ENCODE measurements at regions not wholly inside any gene's neighbourhood (a gene's known extent, or its start where the extent isn't known, plus 50 kb on each side); places are given as distances from the start of the nearest gene placed in this dataset.

DNA sequence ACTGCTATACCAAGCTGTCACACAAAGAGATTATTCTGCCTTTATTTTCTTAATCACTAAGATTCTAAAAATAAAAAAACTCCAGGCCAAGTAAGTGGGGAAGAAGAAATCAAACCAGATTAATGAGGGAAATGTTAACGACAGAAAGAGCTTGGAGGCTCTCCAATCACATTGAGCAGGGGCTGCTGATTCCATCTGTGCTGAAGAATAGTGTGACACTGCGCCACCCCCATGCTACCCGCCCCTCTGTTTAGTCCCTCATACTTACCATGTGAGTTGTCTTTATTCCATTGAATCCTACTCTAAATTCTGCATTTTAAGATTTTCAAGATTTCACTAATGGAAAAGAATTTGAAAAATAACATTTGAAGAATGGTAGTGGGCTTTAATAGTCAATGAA lies 998.0 kb upstream of the CDH2 start (continued):
- no peak for TF ChIP-seq RFX5 (IDR thresholded peaks at IDR 0.05)

DNA sequence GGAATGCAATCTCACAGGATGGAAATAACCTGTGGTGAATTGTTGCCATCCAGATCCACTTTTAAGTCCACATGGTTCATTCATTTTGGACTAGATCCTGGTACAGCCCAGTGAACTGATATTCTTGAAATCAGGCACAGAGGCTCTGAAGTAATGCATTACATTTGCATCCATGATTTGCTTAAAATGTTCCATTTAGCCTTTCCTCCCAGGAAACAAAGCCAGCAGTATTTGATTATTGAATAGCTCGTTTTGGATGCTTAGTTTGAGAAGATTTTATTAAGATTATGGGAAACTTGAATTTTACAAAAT lies 995.8 kb upstream of the CDH2 start:
- 0 out of 3 replicates have a peak overlapping the region, but pooled peaks have one; percentile 2 for H3K4me2 ChIP-seq
- WGBS (ENCODE audit: missing lambda C conversion rate) = 36% methylated on average over 1 of the region's 1 CpG
- H3K4me1 ChIP-seq = peaks cover 5% of the 10 kb centered on the region; the same call in 2 of the 3 replicates
- no peak overlapping the region for H3K27ac ChIP-seq
- TF ChIP-seq EHMT2 (IDR thresholded peaks at IDR 0.05; ENCODE audit: low read depth) = no peak
- no peaks in the 10 kb centered on the region for H3K9me3 ChIP-seq
- no peak for DNase-seq (ENCODE audit: low read depth in 1 of 2, low spot score in 1 of 2)
- CTCF ChIA-PET = no interaction called here
- no peak overlapping the region for H3K4me3 ChIP-seq
- no peak for ATAC-seq
- FAIRE-seq = no peak
- POLR2A ChIA-PET = no interaction called here

DNA sequence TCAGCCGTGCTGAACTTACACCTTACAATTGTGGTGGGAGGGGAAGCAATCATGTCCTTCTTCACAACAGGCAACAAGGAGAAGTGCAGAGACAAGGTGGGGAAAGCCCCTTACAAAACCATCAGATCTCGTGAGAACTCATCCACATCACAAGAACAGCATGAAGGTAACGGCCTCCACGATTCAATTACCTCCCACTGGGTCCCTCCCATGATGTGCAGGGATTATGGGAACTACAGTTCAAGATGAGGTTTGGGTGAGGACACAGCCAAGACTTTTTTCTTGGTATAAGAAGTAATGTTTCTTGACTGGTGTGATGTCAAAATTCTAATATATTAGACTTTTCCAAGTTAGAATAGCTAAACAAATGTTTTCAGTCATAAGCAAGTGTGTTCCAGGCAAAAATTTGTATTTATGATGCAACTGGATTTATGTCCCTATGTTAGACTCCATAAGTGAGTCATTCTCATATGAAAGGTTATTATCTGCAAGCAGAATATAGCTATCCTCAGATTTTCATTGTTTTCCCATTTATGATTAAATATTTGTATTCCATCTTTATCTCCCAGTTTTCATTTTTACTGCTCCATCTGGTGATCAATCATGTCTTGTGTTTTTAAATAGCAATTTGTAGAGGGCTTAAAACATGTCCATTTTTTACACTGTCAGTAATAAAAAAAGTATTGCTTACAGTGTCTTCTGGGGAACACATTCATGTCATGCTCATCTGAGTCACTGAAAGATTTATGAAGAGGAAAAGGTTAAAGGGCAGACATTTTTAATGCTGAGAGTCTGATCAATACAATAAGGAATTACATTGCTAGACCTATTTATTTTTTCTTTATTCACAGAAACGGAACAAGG lies 995.2 kb upstream of the CDH2 start:
- 60% methylated on average over 5 of the region's 5 CpGs for WGBS (ENCODE audit: missing lambda C conversion rate)
- CTCF ChIA-PET = no interaction called here

DNA sequence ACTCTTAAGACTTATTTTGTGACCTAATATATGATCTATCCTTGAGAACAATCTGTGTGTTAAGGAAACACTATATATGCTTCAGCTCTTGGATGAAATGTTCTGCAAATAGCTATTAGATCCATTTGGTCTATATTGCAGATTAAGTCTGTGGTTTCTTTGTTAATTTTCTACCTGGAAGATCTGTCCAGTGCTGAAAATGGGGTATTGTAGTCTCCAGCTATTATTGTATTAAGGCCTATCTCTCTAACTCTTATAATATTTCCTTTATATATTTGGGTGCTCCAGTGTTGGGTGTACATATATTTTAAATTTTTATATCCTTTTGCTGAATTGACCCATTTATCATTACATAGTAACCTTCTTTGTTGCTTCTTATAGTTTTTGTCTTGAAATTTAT lies 992.7 kb upstream of the CDH2 start:
- Histone ChIP-seq H3K9me3 (no peaks in the 10 kb centered on the region), H3K4me3 (no peak overlapping the region), H3K4me1 (peaks cover 17% of the 10 kb centered on the region), H3K4me2 (no peak overlapping the region), H3K27ac (no peak overlapping the region)
- DNase-seq (ENCODE audit: low read depth in 1 of 2, low spot score in 1 of 2) = no peak
- no peak for FAIRE-seq
- CTCF ChIA-PET = no interaction called here
- POLR2A ChIA-PET = no interaction called here
- no peak for ATAC-seq
- TF ChIP-seq, protein P1, sequence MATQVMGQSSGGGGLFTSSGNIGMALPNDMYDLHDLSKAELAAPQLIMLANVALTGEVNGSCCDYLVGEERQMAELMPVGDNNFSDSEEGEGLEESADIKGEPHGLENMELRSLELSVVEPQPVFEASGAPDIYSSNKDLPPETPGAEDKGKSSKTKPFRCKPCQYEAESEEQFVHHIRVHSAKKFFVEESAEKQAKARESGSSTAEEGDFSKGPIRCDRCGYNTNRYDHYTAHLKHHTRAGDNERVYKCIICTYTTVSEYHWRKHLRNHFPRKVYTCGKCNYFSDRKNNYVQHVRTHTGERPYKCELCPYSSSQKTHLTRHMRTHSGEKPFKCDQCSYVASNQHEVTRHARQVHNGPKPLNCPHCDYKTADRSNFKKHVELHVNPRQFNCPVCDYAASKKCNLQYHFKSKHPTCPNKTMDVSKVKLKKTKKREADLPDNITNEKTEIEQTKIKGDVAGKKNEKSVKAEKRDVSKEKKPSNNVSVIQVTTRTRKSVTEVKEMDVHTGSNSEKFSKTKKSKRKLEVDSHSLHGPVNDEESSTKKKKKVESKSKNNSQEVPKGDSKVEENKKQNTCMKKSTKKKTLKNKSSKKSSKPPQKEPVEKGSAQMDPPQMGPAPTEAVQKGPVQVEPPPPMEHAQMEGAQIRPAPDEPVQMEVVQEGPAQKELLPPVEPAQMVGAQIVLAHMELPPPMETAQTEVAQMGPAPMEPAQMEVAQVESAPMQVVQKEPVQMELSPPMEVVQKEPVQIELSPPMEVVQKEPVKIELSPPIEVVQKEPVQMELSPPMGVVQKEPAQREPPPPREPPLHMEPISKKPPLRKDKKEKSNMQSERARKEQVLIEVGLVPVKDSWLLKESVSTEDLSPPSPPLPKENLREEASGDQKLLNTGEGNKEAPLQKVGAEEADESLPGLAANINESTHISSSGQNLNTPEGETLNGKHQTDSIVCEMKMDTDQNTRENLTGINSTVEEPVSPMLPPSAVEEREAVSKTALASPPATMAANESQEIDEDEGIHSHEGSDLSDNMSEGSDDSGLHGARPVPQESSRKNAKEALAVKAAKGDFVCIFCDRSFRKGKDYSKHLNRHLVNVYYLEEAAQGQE (IDR thresholded peaks at IDR 0.05) = peak; percentile 52; the same call in 1 of the 2 replicates
- TF ChIP-seq RNF2 (IDR thresholded peaks at IDR 0.05; ENCODE audit: borderline replicate concordance, low read depth) (no peak), RAD21 (conservative IDR thresholded peaks at IDR 0.05 in 1 of 2, IDR thresholded peaks at IDR 0.05 in 1 of 2) (no peak), ZFP36 (IDR thresholded peaks at IDR 0.05; ENCODE audit: borderline replicate concordance, partially characterized antibody) (no peak), KDM5A (IDR thresholded peaks at IDR 0.05) (no peak), RCOR1 (IDR thresholded peaks at IDR 0.05; ENCODE audit: low read depth, low read length) (no peak)
- TF ChIP-seq, protein P2, sequence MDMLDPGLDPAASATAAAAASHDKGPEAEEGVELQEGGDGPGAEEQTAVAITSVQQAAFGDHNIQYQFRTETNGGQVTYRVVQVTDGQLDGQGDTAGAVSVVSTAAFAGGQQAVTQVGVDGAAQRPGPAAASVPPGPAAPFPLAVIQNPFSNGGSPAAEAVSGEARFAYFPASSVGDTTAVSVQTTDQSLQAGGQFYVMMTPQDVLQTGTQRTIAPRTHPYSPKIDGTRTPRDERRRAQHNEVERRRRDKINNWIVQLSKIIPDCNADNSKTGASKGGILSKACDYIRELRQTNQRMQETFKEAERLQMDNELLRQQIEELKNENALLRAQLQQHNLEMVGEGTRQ (IDR thresholded peaks at IDR 0.05) = no peak

More for the DNA sequence above, 995.2 kb upstream of the CDH2 start:
- FAIRE-seq (no peak), ATAC-seq (no peak), DNase-seq (ENCODE audit: low read depth in 1 of 2, low spot score in 1 of 2) (no peak)
- Histone ChIP-seq H3K27ac (peak overlapping the region; percentile 27 to 56; a peak in 3 of 6 replicates), H3K4me3 (no peak overlapping the region), H3K4me2 (peak overlapping the region; percentile 21; the same call in 1 of the 3 replicates), H3K9me3 (no peaks in the 10 kb centered on the region), H3K4me1 (peaks cover 5% of the 10 kb centered on the region; the same call in 2 of the 3 replicates)
- TF ChIP-seq, protein P3, sequence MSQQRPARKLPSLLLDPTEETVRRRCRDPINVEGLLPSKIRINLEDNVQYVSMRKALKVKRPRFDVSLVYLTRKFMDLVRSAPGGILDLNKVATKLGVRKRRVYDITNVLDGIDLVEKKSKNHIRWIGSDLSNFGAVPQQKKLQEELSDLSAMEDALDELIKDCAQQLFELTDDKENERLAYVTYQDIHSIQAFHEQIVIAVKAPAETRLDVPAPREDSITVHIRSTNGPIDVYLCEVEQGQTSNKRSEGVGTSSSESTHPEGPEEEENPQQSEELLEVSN (IDR thresholded peaks at IDR 0.05; ENCODE audit: borderline replicate concordance, low read depth) = no peak
- TF ChIP-seq, protein P4, sequence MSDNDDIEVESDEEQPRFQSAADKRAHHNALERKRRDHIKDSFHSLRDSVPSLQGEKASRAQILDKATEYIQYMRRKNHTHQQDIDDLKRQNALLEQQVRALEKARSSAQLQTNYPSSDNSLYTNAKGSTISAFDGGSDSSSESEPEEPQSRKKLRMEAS (IDR thresholded peaks at IDR 0.05) = no peak
- no peak for TF ChIP-seq CEBPB (IDR thresholded peaks at IDR 0.05)
- TF ChIP-seq KDM1A (IDR thresholded peaks at IDR 0.05; ENCODE audit: low read depth) = no peak
- TF ChIP-seq FOSB (CRISPR knock-in tag; IDR thresholded peaks at IDR 0.05) = no peak
- TF ChIP-seq BHLHE40 (IDR thresholded peaks at IDR 0.05; ENCODE audit: low read depth, low read length) = no peak
- no peak for TF ChIP-seq EP300 (IDR thresholded peaks at IDR 0.05)
- no peak for TF ChIP-seq NPAS2 (CRISPR knock-in tag; IDR thresholded peaks at IDR 0.05; ENCODE audit: borderline replicate concordance)
- no peak for TF ChIP-seq EHMT2 (IDR thresholded peaks at IDR 0.05; ENCODE audit: low read depth)
- no peak for TF ChIP-seq KDM5A (IDR thresholded peaks at IDR 0.05)
- TF ChIP-seq, protein P5, sequence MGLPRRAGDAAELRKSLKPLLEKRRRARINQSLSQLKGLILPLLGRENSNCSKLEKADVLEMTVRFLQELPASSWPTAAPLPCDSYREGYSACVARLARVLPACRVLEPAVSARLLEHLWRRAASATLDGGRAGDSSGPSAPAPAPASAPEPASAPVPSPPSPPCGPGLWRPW (IDR thresholded peaks at IDR 0.05) = no peak
- TF ChIP-seq, protein P6, sequence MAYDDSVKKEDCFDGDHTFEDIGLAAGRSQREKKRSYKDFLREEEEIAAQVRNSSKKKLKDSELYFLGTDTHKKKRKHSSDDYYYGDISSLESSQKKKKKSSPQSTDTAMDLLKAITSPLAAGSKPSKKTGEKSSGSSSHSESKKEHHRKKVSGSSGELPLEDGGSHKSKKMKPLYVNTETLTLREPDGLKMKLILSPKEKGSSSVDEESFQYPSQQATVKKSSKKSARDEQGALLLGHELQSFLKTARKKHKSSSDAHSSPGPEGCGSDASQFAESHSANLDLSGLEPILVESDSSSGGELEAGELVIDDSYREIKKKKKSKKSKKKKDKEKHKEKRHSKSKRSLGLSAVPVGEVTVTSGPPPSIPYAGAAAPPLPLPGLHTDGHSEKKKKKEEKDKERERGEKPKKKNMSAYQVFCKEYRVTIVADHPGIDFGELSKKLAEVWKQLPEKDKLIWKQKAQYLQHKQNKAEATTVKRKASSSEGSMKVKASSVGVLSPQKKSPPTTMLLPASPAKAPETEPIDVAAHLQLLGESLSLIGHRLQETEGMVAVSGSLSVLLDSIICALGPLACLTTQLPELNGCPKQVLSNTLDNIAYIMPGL (CRISPR knock-in tag; IDR thresholded peaks at IDR 0.05; ENCODE audit: borderline replicate concordance) = no peak
- TF ChIP-seq HOXA7 (CRISPR knock-in tag; IDR thresholded peaks at IDR 0.05) = no peak
- TF ChIP-seq, protein P2 (IDR thresholded peaks at IDR 0.05) = no peak
- no peak for TF ChIP-seq HOXB13 (CRISPR knock-in tag; IDR thresholded peaks at IDR 0.05; ENCODE audit: low read depth)
- TF ChIP-seq SREBF2 (IDR thresholded peaks at IDR 0.05) = no peak
- TF ChIP-seq ZFP36 (IDR thresholded peaks at IDR 0.05; ENCODE audit: borderline replicate concordance, partially characterized antibody) = no peak
- no peak for TF ChIP-seq NFE2L2 (conservative IDR thresholded peaks at IDR 0.05; ENCODE audit: low read length)
- no peak for TF ChIP-seq PHF8 (IDR thresholded peaks at IDR 0.05; ENCODE audit: borderline replicate concordance, low read depth)
- no peak for TF ChIP-seq RNF2 (IDR thresholded peaks at IDR 0.05; ENCODE audit: borderline replicate concordance, low read depth)
- POLR2A ChIA-PET = no interaction called here
